HL-60 (cell line): ENCODE measurements at regions not wholly inside any gene's neighbourhood (a gene's known extent, or its start where the extent isn't known, plus 50 kb on each side); places are given as distances from the start of the nearest gene placed in this dataset.

ENCODE experiments used
- DNase-seq, 2 experiments: peaks; one replicate each; pipeline ENCODE4 v3.0.0-alpha.2; 2010 to 2020; ENCODE audit warnings: low read depth in 1 of 2, low spot score in 1 of 2
- H3K27ac ChIP-seq: fragments of 250-450 bp; sonication (Bioruptor Pico); replicated peaks from 2 replicates; pipeline ENCODE4 v1.5.1; 2020; ENCODE audit warnings: mild to moderate bottlenecking, moderate library complexity
- H3K27me3 ChIP-seq: fragments of 250-450 bp; sonication (Bioruptor Pico); 2 replicates; pipeline ENCODE4 v1.5.1; 2021; ENCODE audit warnings: mild to moderate bottlenecking, moderate library complexity; ENCODE audit not compliant: insufficient read depth, poor library complexity, severe bottlenecking
- H3K4me3 ChIP-seq: replicated peaks from 2 replicates; pipeline ENCODE4 v1.5.1; 2011; ENCODE audit warnings: mild to moderate bottlenecking, control low read depth, low read length; ENCODE audit not compliant: insufficient read depth
- GABPA ChIP-seq: IDR thresholded peaks from 2 replicates; pipeline ENCODE4 v1.6.1; 2012; ENCODE audit warnings: low read depth
- POLR2AphosphoS5 ChIP-seq: IDR thresholded peaks from 2 replicates; pipeline ENCODE4 v1.6.1; 2012; ENCODE audit warnings: low read depth
- SPI1 ChIP-seq: IDR thresholded peaks from 2 replicates; pipeline ENCODE4 v1.6.1; 2012; ENCODE audit warnings: low read depth, mild to moderate bottlenecking, borderline replicate concordance
- TF ChIP-seq, protein P1 (sequence below): IDR thresholded peaks from 2 replicates; pipeline ENCODE4 v1.6.1; 2012; ENCODE audit warnings: low read depth; ENCODE audit not compliant: insufficient replicate concordance
- TF ChIP-seq, protein P2 (sequence below): IDR thresholded peaks from one replicate; pipeline ENCODE4 v1.5.1; 2011; ENCODE audit warnings: low read length, control low read depth, inconsistent platforms; ENCODE audit not compliant: insufficient read depth

DNA sequence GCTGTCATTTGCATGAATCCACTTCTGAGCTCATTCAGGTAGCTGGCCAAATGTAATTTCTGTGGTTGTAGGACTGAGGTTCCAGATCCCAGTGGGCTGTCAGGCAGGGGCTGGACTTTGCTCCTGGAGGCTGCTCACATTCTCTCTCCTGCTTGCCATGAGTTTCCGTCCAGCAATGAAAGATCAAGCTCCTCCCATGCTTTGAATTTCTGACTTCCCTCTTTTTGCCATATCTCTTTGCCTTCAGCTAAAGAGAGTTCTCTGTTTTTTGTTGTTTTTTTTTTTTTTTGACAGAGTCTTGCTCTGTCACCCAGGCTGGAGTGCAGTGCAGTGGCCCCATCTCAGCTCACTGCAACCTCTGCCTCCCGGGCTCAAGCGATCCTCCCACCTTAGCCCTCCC lies 76.9 kb downstream of the ING1 start:
- Histone ChIP-seq H3K27ac (peak overlapping the region; percentile 22; the same call in 1 of the 2 replicates), H3K27me3 (no peaks in the 10 kb centered on the region), H3K4me3 (no peak overlapping the region)
- TF ChIP-seq, protein P1, sequence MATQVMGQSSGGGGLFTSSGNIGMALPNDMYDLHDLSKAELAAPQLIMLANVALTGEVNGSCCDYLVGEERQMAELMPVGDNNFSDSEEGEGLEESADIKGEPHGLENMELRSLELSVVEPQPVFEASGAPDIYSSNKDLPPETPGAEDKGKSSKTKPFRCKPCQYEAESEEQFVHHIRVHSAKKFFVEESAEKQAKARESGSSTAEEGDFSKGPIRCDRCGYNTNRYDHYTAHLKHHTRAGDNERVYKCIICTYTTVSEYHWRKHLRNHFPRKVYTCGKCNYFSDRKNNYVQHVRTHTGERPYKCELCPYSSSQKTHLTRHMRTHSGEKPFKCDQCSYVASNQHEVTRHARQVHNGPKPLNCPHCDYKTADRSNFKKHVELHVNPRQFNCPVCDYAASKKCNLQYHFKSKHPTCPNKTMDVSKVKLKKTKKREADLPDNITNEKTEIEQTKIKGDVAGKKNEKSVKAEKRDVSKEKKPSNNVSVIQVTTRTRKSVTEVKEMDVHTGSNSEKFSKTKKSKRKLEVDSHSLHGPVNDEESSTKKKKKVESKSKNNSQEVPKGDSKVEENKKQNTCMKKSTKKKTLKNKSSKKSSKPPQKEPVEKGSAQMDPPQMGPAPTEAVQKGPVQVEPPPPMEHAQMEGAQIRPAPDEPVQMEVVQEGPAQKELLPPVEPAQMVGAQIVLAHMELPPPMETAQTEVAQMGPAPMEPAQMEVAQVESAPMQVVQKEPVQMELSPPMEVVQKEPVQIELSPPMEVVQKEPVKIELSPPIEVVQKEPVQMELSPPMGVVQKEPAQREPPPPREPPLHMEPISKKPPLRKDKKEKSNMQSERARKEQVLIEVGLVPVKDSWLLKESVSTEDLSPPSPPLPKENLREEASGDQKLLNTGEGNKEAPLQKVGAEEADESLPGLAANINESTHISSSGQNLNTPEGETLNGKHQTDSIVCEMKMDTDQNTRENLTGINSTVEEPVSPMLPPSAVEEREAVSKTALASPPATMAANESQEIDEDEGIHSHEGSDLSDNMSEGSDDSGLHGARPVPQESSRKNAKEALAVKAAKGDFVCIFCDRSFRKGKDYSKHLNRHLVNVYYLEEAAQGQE: no peak
- TF ChIP-seq SPI1: peak; percentile 88
- peak in 1 of 2 experiments; percentile 54 for DNase-seq

DNA sequence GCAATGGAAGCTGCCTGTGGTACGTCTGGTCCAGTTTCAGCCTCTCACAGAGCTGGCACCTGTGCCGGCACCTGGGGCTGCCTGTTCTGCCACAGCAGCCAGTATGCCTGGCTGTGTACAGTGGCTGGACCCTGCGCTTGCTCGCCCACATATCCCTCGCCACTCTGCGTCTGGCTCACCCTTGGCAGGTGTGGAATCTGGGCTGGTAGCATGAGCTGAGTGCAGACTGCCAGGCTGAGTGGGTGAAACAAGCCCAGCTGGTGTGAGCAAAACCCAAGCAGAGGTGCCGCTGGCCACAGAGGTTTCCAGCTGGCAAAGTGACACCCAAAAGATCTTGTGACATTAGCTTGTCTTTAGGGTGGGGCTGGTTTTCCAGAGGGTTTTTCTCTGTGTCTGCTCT lies 80.7 kb downstream of the ING1 start:
- H3K4me3 ChIP-seq: no peak overlapping the region
- H3K27ac ChIP-seq: no peak overlapping the region
- TF ChIP-seq GABPA (no peak), POLR2AphosphoS5 (no peak), SPI1 (no peak)
- TF ChIP-seq, protein P2, sequence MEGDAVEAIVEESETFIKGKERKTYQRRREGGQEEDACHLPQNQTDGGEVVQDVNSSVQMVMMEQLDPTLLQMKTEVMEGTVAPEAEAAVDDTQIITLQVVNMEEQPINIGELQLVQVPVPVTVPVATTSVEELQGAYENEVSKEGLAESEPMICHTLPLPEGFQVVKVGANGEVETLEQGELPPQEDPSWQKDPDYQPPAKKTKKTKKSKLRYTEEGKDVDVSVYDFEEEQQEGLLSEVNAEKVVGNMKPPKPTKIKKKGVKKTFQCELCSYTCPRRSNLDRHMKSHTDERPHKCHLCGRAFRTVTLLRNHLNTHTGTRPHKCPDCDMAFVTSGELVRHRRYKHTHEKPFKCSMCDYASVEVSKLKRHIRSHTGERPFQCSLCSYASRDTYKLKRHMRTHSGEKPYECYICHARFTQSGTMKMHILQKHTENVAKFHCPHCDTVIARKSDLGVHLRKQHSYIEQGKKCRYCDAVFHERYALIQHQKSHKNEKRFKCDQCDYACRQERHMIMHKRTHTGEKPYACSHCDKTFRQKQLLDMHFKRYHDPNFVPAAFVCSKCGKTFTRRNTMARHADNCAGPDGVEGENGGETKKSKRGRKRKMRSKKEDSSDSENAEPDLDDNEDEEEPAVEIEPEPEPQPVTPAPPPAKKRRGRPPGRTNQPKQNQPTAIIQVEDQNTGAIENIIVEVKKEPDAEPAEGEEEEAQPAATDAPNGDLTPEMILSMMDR: no peak
- TF ChIP-seq, protein P1: no peak
- DNase-seq: no peak
- no peaks in the 10 kb centered on the region for H3K27me3 ChIP-seq

DNA sequence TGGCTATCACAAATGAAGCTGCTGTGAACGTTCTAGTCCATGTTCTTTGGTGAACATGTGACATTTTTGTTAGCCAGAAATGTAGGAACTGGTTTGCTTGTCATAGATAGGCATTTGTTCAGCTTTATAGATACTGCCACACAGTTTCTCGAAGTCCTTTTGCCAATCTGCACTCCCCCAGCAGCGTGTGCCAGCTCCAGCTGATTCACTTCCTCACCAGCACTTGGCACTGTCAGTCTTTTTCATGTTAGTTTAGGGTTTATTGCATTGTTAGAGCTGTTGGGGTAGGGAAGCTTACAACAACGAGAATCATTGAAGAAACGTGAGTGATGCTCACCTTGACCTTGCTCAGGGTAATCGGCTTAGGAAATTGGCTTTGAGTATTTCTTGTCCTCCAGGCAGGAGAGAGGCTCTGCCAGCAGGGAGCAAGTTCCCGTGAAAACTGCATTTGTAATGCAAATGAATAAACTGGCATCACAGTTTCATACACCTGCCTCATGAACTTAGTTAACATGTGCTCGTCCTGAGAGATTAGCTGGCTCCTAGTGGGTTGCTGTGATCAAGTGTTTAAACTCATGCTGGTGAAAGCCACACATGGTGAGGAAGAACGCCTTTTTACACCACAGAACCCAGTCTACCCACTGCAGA lies 83.9 kb downstream of the ING1 start:
- DNase-seq: no peak
- Histone ChIP-seq H3K4me3 (no peak overlapping the region), H3K27me3 (peaks cover 6% of the 10 kb centered on the region), H3K27ac (no peak overlapping the region)
- no peak for TF ChIP-seq SPI1
- TF ChIP-seq GABPA: no peak
- TF ChIP-seq, protein P1: no peak
- no peak for TF ChIP-seq POLR2AphosphoS5
- TF ChIP-seq, protein P2: no peak
